H1 (cell line): ENCODE measurements at regions not wholly inside any gene's neighbourhood (a gene's known extent, or its start where the extent isn't known, plus 50 kb on each side); places are given as distances from the start of the nearest gene placed in this dataset.

Source experiments
- CTCF ChIA-PET: fragments of 300-600 bp; sonication (Branson Sonifier 250); formaldehyde crosslinking; loops from one replicate; lab custom pipeline; 2021; ENCODE audit not compliant: partially characterized antibody; lab: Charles Lee
- POLR2A ChIA-PET: fragments of 300-600 bp; sonication (Branson Sonifier 250); formaldehyde crosslinking; loops from one replicate; lab custom pipeline; 2021; ENCODE audit warnings: inconsistent platforms; ENCODE audit not compliant: partially characterized antibody; lab: Charles Lee
- DNase-seq, 2 experiments: peaks; one replicate each; pipeline versions ENCODE4 v3.0.0 to v3.0.0-alpha.2; 2010 to 2022; ENCODE audit warnings: low spot score in 2 of 2, low read depth in 1 of 2, mixed read lengths in 1 of 2
- FAIRE-seq: peaks from 2 replicates; lab custom pipeline; 2011; peaks lifted over from hg19 to GRCh38; lab: Jason Lieb, UNC
- H2AFZ ChIP-seq: 2 replicates; pipeline ENCODE4 v1.8.1; 2012; ENCODE audit warnings: low read length, inconsistent platforms
- H2AK5ac ChIP-seq: 2 replicates; pipeline ENCODE4 v1.6.1; 2013; ENCODE audit warnings: low read depth, low read length
- H2BK120ac ChIP-seq: replicated peaks from 2 replicates; pipeline ENCODE3; 2013; ENCODE audit warnings: low read depth, low read length, inconsistent platforms
- H2BK12ac ChIP-seq: 2 replicates; pipeline ENCODE4 v1.6.1; 2013; ENCODE audit warnings: low read depth, low read length
- H2BK15ac ChIP-seq: 2 replicates; pipeline ENCODE4 v1.6.1; 2013; ENCODE audit warnings: low read length
- H2BK20ac ChIP-seq: 2 replicates; pipeline ENCODE4 v1.6.1; 2013; ENCODE audit warnings: low read length
- H2BK5ac ChIP-seq: 2 replicates; pipeline ENCODE4 v1.6.1; 2013; ENCODE audit warnings: low read depth, low read length
- H3K14ac ChIP-seq: 2 replicates; pipeline ENCODE4 v1.6.1; 2013; ENCODE audit warnings: inconsistent platforms; ENCODE audit not compliant: insufficient read length
- H3K18ac ChIP-seq: 2 replicates; pipeline ENCODE4 v1.6.1; 2013; ENCODE audit warnings: low read length; ENCODE audit errors: extremely low read depth
- H3K23ac ChIP-seq: 2 replicates; pipeline ENCODE4 v1.6.1; 2013; ENCODE audit warnings: inconsistent platforms; ENCODE audit not compliant: insufficient read length
- H3K23me2 ChIP-seq: 2 replicates; pipeline ENCODE4 v1.6.1; 2013; ENCODE audit warnings: low read depth, low read length
- H3K27ac ChIP-seq: 2 replicates; pipeline ENCODE4 v1.6.1; 2011; ENCODE audit warnings: low read depth, low read length, inconsistent platforms
- H3K27me3 ChIP-seq, 4 experiments: replicated peaks in 1 of 4; 1 replicate in 1 of 4; 2 replicates in 3 of 4; pipeline versions ENCODE4 v1.6.1 to v1.8.1; 2011 to 2013; ENCODE audit warnings: low read length in 3 of 4, mild to moderate bottlenecking in 3 of 4, inconsistent platforms in 2 of 4, mixed read lengths in 2 of 4, moderate library complexity in 1 of 4; ENCODE audit not compliant: control insufficient read depth in 3 of 4, insufficient read depth in 3 of 4; ENCODE audit errors: extremely low read depth in 1 of 4
- H3K36me3 ChIP-seq, 4 experiments: 2 replicates each; pipeline versions ENCODE4 v1.6.1 to v1.8.1; 2011 to 2013; ENCODE audit warnings: mild to moderate bottlenecking in 4 of 4, low read length in 3 of 4, moderate library complexity in 2 of 4, control low read depth in 1 of 4, inconsistent platforms in 1 of 4; ENCODE audit not compliant: insufficient read depth in 4 of 4, control insufficient read depth in 2 of 4
- H3K4ac ChIP-seq: replicated peaks from 2 replicates; pipeline ENCODE3; 2013; ENCODE audit warnings: low read length, low read depth, mixed read lengths, inconsistent platforms; ENCODE audit not compliant: insufficient read length
- H3K4me1 ChIP-seq, 4 experiments: replicated peaks in 1 of 4; 1 replicate in 1 of 4; 2 replicates in 3 of 4; pipeline versions ENCODE4 v1.6.1 to v1.8.1; 2011 to 2013; ENCODE audit warnings: low read length in 3 of 4, inconsistent platforms in 2 of 4, mixed read lengths in 1 of 4; ENCODE audit not compliant: insufficient read depth in 4 of 4, control insufficient read depth in 3 of 4
- H3K4me2 ChIP-seq, 2 experiments: 2 replicates each; pipeline versions ENCODE4 v1.6.1 to v1.8.1; 2011 to 2013; ENCODE audit warnings: low read depth in 2 of 2, low read length in 2 of 2, control low read depth in 1 of 2, inconsistent platforms in 1 of 2, mild to moderate bottlenecking in 1 of 2; ENCODE audit not compliant: insufficient read depth in 1 of 2
- H3K4me3 ChIP-seq, 4 experiments: fragments of 200-600, 300-600 bp in 1 of 4; sonication (generic), shearing (Covaris generic), sonication (Bioruptor Twin) in 1 of 4; 2 replicates each; pipeline versions ENCODE4 v1.5.1 to v1.8.1; 2011 to 2016; ENCODE audit warnings: low read length in 4 of 4, low read depth in 3 of 4, control low read depth in 2 of 4, inconsistent platforms in 2 of 4, mild to moderate bottlenecking in 2 of 4, mixed read lengths in 1 of 4, moderate library complexity in 1 of 4; ENCODE audit not compliant: insufficient read depth in 2 of 4; ENCODE audit errors: extremely low read depth in 1 of 4
- H3K56ac ChIP-seq: replicated peaks from 2 replicates; pipeline ENCODE3; 2013; ENCODE audit warnings: low read depth, mild to moderate bottlenecking, mixed read lengths, low read length, inconsistent platforms; ENCODE audit not compliant: insufficient read length
- H3K79me1 ChIP-seq: 2 replicates; pipeline ENCODE4 v1.6.1; 2013; ENCODE audit warnings: low read depth, low read length, control low read depth
- H3K79me2 ChIP-seq, 2 experiments: 2 replicates each; pipeline versions ENCODE4 v1.6.1 to v1.8.1; 2012 to 2013; ENCODE audit warnings: low read length in 2 of 2, mild to moderate bottlenecking in 2 of 2, inconsistent platforms in 1 of 2; ENCODE audit not compliant: insufficient read depth in 2 of 2, control insufficient read depth in 1 of 2
- H3K9ac ChIP-seq, 4 experiments: replicated peaks in 1 of 4; 1 replicate in 1 of 4; 2 replicates in 3 of 4; pipeline versions ENCODE4 v1.6.1 to v1.8.1; 2011 to 2013; ENCODE audit warnings: low read depth in 3 of 4, low read length in 3 of 4, control low read depth in 2 of 4, mild to moderate bottlenecking in 2 of 4, moderate library complexity in 2 of 4, inconsistent platforms in 1 of 4; ENCODE audit errors: extremely low read depth in 1 of 4
- H3K9me3 ChIP-seq, 2 experiments: 2 replicates each; pipeline versions ENCODE4 v1.6.1 to v1.8.1; 2012 to 2013; ENCODE audit warnings: mild to moderate bottlenecking in 2 of 2, moderate library complexity in 2 of 2, control low read depth in 1 of 2, inconsistent platforms in 1 of 2, low read depth in 1 of 2, low read length in 1 of 2, mixed read lengths in 1 of 2; ENCODE audit not compliant: insufficient read depth in 2 of 2
- H4K20me1 ChIP-seq, 2 experiments: replicated peaks in 1 of 2; 2 replicates each; pipeline versions ENCODE3 to v1.8.1; 2011 to 2013; ENCODE audit warnings: inconsistent platforms in 2 of 2, low read length in 2 of 2, mild to moderate bottlenecking in 1 of 2; ENCODE audit not compliant: insufficient read depth in 2 of 2, control insufficient read depth in 1 of 2
- H4K5ac ChIP-seq: 2 replicates; pipeline ENCODE4 v1.6.1; 2013; ENCODE audit warnings: low read length, low read depth, mixed read lengths, inconsistent platforms; ENCODE audit not compliant: insufficient read length
- H4K8ac ChIP-seq: 2 replicates; pipeline ENCODE4 v1.8.0; 2013; ENCODE audit warnings: mild to moderate bottlenecking, moderate library complexity, low read length, inconsistent platforms; ENCODE audit not compliant: insufficient read depth; ENCODE audit errors: extremely low read depth
- H4K91ac ChIP-seq: replicated peaks from 2 replicates; pipeline ENCODE3; 2013; ENCODE audit warnings: low read length, mixed read lengths, inconsistent platforms; ENCODE audit not compliant: insufficient read length
- ASH2L ChIP-seq: fragments of 200-600, 300-600 bp; sonication (generic); IDR thresholded peaks from one replicate; pipeline ENCODE4 v1.7.1; 2017; ENCODE audit warnings: low read length
- BACH1 ChIP-seq: IDR thresholded peaks from 2 replicates; pipeline ENCODE4 v1.6.1; 2012; ENCODE audit warnings: low read length, improper control_type of control experiment
- CBX5 ChIP-seq: fragments of 300-800, 300-1000 bp; sonication (generic); IDR thresholded peaks from 2 replicates; pipeline ENCODE4 v1.7.1; 2016; ENCODE audit warnings: antibody characterized with exemption, low read length, low read depth
- CBX8 ChIP-seq: fragments of 300-800, 300-1000 bp; sonication (generic); IDR thresholded peaks from 2 replicates; pipeline ENCODE4 v1.7.1; 2016; ENCODE audit warnings: low read depth, low read length, borderline replicate concordance
- CHD1 ChIP-seq: IDR thresholded peaks from 2 replicates; pipeline ENCODE4 v1.6.1; 2012; ENCODE audit warnings: low read depth, low read length, improper control_type of control experiment
- CHD2 ChIP-seq: IDR thresholded peaks from 2 replicates; pipeline ENCODE4 v1.6.1; 2012; ENCODE audit warnings: low read length, improper control_type of control experiment
- CREB1 ChIP-seq: IDR thresholded peaks from 2 replicates; pipeline ENCODE4 v1.6.1; 2012; ENCODE audit warnings: inconsistent platforms
- EGR1 ChIP-seq: IDR thresholded peaks from 2 replicates; pipeline ENCODE4 v1.6.1; 2011; ENCODE audit warnings: low read depth, low read length, borderline replicate concordance
- EP300 ChIP-seq, 2 experiments: IDR thresholded peaks; 1 replicate in 1 of 2; 2 replicates in 1 of 2; pipeline ENCODE4 v1.6.1; 2011 to 2012; ENCODE audit warnings: low read depth in 2 of 2, low read length in 2 of 2, mild to moderate bottlenecking in 2 of 2, borderline replicate concordance in 1 of 2, inconsistent platforms in 1 of 2, moderate library complexity in 1 of 2
- HDAC2 ChIP-seq, 2 experiments: fragments of 300-600 bp in 1 of 2; sonication (generic) in 1 of 2; IDR thresholded peaks; 2 replicates each; pipeline ENCODE4 v1.6.1; 2011 to 2012; ENCODE audit warnings: low read depth in 2 of 2, low read length in 2 of 2, mild to moderate bottlenecking in 2 of 2, moderate library complexity in 2 of 2, borderline replicate concordance in 1 of 2, inconsistent platforms in 1 of 2
- RAD21 ChIP-seq, 2 experiments: IDR thresholded peaks in 1 of 2; conservative IDR thresholded peaks in 1 of 2; 2 replicates each; pipeline ENCODE4 v1.6.1; 2011; ENCODE audit warnings: low read depth in 2 of 2, low read length in 2 of 2, improper control_type of control experiment in 1 of 2, inconsistent platforms in 1 of 2, mild to moderate bottlenecking in 1 of 2, moderate library complexity in 1 of 2
- RXRA ChIP-seq: IDR thresholded peaks from 2 replicates; pipeline ENCODE4 v1.6.1; 2011; ENCODE audit warnings: low read depth, mild to moderate bottlenecking, low read length, moderate library complexity; ENCODE audit not compliant: insufficient read depth
- TAF7 ChIP-seq: optimal IDR thresholded peaks from 2 replicates; pipeline ENCODE3; 2011; ENCODE audit warnings: low read depth, mild to moderate bottlenecking, inconsistent platforms, low read length, moderate library complexity, borderline replicate concordance
- USF2 ChIP-seq: IDR thresholded peaks from 2 replicates; pipeline ENCODE4 v1.6.1; 2011; ENCODE audit warnings: low read length, improper control_type of control experiment

- H3K18ac ChIP-seq: no peak overlapping the region
- TF ChIP-seq HDAC2 (IDR thresholded peaks at IDR 0.05; ENCODE audit: borderline replicate concordance in 1 of 2, low read depth in 2 of 2, low read length in 2 of 2) (no peak), EGR1 (no peak), ASH2L (no peak), RXRA (no peak), CHD2 (no peak), CBX8 (no peak), TAF7 (no peak), BACH1 (no peak), EP300 (IDR thresholded peaks at IDR 0.05; ENCODE audit: borderline replicate concordance in 1 of 2, low read depth in 2 of 2, low read length in 2 of 2) (no peak), CBX5 (no peak), CREB1 (no peak), USF2 (no peak), CHD1 (no peak), RAD21 (IDR thresholded peaks at IDR 0.05 in 1 of 2, conservative IDR thresholded peaks at IDR 0.05 in 1 of 2; ENCODE audit: low read depth in 2 of 2, low read length in 2 of 2) (no peak)
- TF ChIP-seq, all 59 proteins: peak for 0
- H3K56ac ChIP-seq: no peak overlapping the region
- DNase-seq (no peak), FAIRE-seq (no peak)
- no peak overlapping the region for H3K9ac ChIP-seq
- H3K27ac ChIP-seq: no peak overlapping the region
- no peak overlapping the region for H3K4me2 ChIP-seq
- H2BK15ac ChIP-seq: no peak overlapping the region
- no peak overlapping the region for H3K14ac ChIP-seq
- no peaks in the 10 kb centered on the region for H3K4me1 ChIP-seq
- CTCF ChIA-PET: interaction anchor here (1.0 kb wide), 1 partner anchor 181 kb away, joined by 3 read pairs; no protein-coding TSS in a partner anchor
- H3K79me1 ChIP-seq: no peaks in the 10 kb centered on the region
- peaks cover 6 to 17% of the 10 kb centered on the region in 2 experiments for H3K9me3 ChIP-seq
- no peak overlapping the region for H4K91ac ChIP-seq
- H3K4me3 ChIP-seq: no peak overlapping the region
- POLR2A ChIA-PET: no interaction called here
- H2BK5ac ChIP-seq: no peak overlapping the region
- H2BK12ac ChIP-seq: no peak overlapping the region
- H2AFZ ChIP-seq: no peak overlapping the region
- H3K27me3 ChIP-seq: no peaks in the 10 kb centered on the region
- H2BK120ac ChIP-seq: no peak overlapping the region
- H3K79me2 ChIP-seq: no peaks in the 10 kb centered on the region
- no peaks in the 10 kb centered on the region for H4K20me1 ChIP-seq
- no peak overlapping the region for H3K23ac ChIP-seq
- no peak overlapping the region for H3K4ac ChIP-seq
- H3K36me3 ChIP-seq: no peaks in the 10 kb centered on the region
- no peak overlapping the region for H2AK5ac ChIP-seq
- H2BK20ac ChIP-seq: no peak overlapping the region
- H4K8ac ChIP-seq: no peak overlapping the region; the same call in 1 of the 2 replicates
- H3K23me2 ChIP-seq: no peaks in the 10 kb centered on the region
- H4K5ac ChIP-seq: no peak overlapping the region
Measured at GRCh38 chr5:54670281-54670680, 152.7 kb downstream of the SNX18 start.
